Body of pancreas (tissue), 4 donors: ENCODE measurements at regions not wholly inside any gene's neighbourhood (a gene's known extent, or its start where the extent isn't known, plus 50 kb on each side); places are given as distances from the start of the nearest gene placed in this dataset.

Experiments used
- ATAC-seq: fragments of 150-250 bp; one replicate; pipeline ENCODE4 v1.9.1; 2016
- DNase-seq, 4 donors: peaks; one replicate each; pipeline ENCODE4 v3.0.0-alpha.2; 2019
- H3K27ac ChIP-seq, 4 donors: fragments of 200-600 bp; sonication (generic); 1 replicate in 3 of 4; 2 replicates in 1 of 4; pipeline versions ENCODE4 v1.5.1 to v1.6.1; 2016 to 2019; ENCODE audit warnings: mild to moderate bottlenecking in 1 of 4, mixed read lengths in 1 of 4, moderate library complexity in 1 of 4
- H3K27me3 ChIP-seq, 2 donors: fragments of 200-600 bp; sonication (generic); one replicate each; pipeline ENCODE4 v1.6.0; 2016; ENCODE audit warnings: mild to moderate bottlenecking in 1 of 2
- H3K36me3 ChIP-seq, 2 donors: fragments of 200-600 bp; sonication (generic); replicated peaks in 1 of 2; 2 replicates each; pipeline ENCODE4 v1.5.1; 2016; ENCODE audit warnings: low read depth in 2 of 2; ENCODE audit not compliant: insufficient read depth in 1 of 2
- H3K4me1 ChIP-seq: fragments of 200-600 bp; sonication (generic); one replicate; pipeline ENCODE4 v1.6.0; 2016
- H3K4me3 ChIP-seq, 2 donors: fragments of 200-600 bp; sonication (generic); 1 replicate in 1 of 2; 2 replicates in 1 of 2; pipeline ENCODE4 v1.5.1; 2016 to 2019
- H3K9me3 ChIP-seq, 3 donors: fragments of 200-600 bp; sonication (generic); 1 replicate in 2 of 3; 2 replicates in 1 of 3; pipeline ENCODE4 v1.5.1; 2016
- POLR2A ChIP-seq, 3 donors: fragments of 450-650 bp; IDR thresholded peaks; one replicate each; pipeline ENCODE4 v1.6.1; 2016; ENCODE audit warnings: antibody characterized with exemption in 3 of 3, mild to moderate bottlenecking in 2 of 3
- WGBS, 2 donors: methylation state at CpG; one replicate each; pipeline ENCODE4 v1.1.5; 2017; 5-methylcytosine and 5-hydroxymethylcytosine counted together
- intact Hi-C: fragments of 100-400 bp; cut with DNase I; formaldehyde crosslinking; loops from one replicate; pipeline ENCODE4 v1.15.1; 2023
- TF ChIP-seq, protein P1 (sequence below), 7 experiments: fragments of 450-650 bp in 4 of 7; fragments of 200-600 bp in 3 of 7; sonication (generic) in 3 of 7; IDR thresholded peaks; one replicate each; pipeline ENCODE4 v1.5.1; 2016 to 2019; ENCODE audit warnings: antibody characterized with exemption in 7 of 7

DNA sequence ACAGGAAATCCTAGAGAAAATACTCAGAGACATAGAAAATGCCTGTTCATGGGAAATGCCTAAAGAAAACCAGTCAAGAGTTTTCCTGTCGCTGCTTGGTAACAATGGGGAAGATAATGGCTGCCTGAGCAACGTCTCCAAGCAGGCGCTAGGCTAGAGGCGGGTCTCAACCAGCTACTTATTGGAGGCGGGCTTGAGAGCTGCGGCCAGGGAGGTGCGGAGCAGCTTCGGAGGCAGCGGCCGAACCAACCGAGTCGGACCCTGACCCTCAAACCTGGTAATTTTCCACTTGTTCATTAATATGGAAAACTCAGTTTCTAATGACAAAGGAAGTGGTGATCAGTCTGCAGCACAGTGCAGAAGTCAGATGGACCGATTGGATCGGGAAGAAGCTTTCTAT lies 173.1 kb downstream of the DTWD1 start:
- H3K4me3 ChIP-seq: no peak overlapping the region
- H3K4me1 ChIP-seq: no peaks in the 10 kb centered on the region
- H3K36me3 ChIP-seq: no peaks in the 10 kb centered on the region
- DNase-seq (no peak), ATAC-seq (no peak)
- TF ChIP-seq, protein P1, sequence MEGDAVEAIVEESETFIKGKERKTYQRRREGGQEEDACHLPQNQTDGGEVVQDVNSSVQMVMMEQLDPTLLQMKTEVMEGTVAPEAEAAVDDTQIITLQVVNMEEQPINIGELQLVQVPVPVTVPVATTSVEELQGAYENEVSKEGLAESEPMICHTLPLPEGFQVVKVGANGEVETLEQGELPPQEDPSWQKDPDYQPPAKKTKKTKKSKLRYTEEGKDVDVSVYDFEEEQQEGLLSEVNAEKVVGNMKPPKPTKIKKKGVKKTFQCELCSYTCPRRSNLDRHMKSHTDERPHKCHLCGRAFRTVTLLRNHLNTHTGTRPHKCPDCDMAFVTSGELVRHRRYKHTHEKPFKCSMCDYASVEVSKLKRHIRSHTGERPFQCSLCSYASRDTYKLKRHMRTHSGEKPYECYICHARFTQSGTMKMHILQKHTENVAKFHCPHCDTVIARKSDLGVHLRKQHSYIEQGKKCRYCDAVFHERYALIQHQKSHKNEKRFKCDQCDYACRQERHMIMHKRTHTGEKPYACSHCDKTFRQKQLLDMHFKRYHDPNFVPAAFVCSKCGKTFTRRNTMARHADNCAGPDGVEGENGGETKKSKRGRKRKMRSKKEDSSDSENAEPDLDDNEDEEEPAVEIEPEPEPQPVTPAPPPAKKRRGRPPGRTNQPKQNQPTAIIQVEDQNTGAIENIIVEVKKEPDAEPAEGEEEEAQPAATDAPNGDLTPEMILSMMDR (IDR thresholded peaks at IDR 0.05): no peak
- TF ChIP-seq POLR2A (IDR thresholded peaks at IDR 0.05): no peak
- H3K27me3 ChIP-seq: no peaks in the 10 kb centered on the region
- H3K9me3 ChIP-seq: no peaks in the 10 kb centered on the region
- no peak overlapping the region for H3K27ac ChIP-seq
- WGBS, 2 donors: 80 to 84% methylated on average over 14 of the region's 14 CpGs
- intact Hi-C loops: no loop called here

DNA sequence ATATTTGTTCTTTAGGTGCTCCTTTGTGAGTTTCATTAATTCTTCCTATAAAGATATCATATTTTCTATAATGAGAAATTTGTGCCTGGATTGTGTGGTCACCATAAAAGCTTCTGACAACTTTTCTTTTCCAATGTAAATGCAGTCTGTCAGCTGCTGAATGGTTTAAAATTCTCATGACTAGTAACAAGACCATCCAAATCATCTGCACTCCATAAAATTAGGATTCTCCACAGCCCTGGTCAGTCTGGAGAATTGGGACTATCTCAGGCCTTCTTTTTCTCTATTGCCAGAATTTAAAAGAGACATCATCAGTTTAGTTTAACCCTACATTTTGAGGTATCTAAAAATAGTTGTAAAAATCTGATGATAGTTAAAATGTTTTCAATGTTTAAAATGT lies 180.9 kb downstream of the DTWD1 start:
- H3K4me3 ChIP-seq: no peak overlapping the region
- H3K36me3 ChIP-seq: no peaks in the 10 kb centered on the region
- DNase-seq: no peak
- intact Hi-C loops: no loop called here
- H3K4me1 ChIP-seq: no peaks in the 10 kb centered on the region
- H3K9me3 ChIP-seq: no peaks in the 10 kb centered on the region
- TF ChIP-seq POLR2A (IDR thresholded peaks at IDR 0.05): no peak
- TF ChIP-seq, protein P1 (IDR thresholded peaks at IDR 0.05): no peak
- no peak for ATAC-seq
- H3K27ac ChIP-seq: no peak overlapping the region
- no peaks in the 10 kb centered on the region for H3K27me3 ChIP-seq
